ENCODE measurements at regions not wholly inside any gene's neighbourhood (a gene's known extent, or its start where the extent isn't known, plus 50 kb on each side); places are given as distances from the start of the nearest gene placed in this dataset.

GRCh38 chr5:88364991-88365390, 96.3 kb upstream of the TMEM161B start:
- TF ChIP-seq CTCF (conservative IDR thresholded peaks at IDR 0.05; ENCODE audit: low read depth, low read length) (no peak), MXI1 (IDR thresholded peaks at IDR 0.05; ENCODE audit: borderline replicate concordance, low read depth, low read length) (no peak), POLR2A (IDR thresholded peaks at IDR 0.05; ENCODE audit: low read depth, low read length) (no peak), USF2 (IDR thresholded peaks at IDR 0.05; ENCODE audit: low read depth, low read length) (no peak), SMC3 (IDR thresholded peaks at IDR 0.05; ENCODE audit: low read depth, low read length) (no peak), CEBPB (IDR thresholded peaks at IDR 0.05; ENCODE audit: low read depth, low read length) (no peak), NFE2L2 (IDR thresholded peaks at IDR 0.05; ENCODE audit: low read depth, low read length) (no peak), FOS (IDR thresholded peaks at IDR 0.05; ENCODE audit: low read depth, low read length) (no peak), MAZ (IDR thresholded peaks at IDR 0.05; ENCODE audit: borderline replicate concordance, low read depth, low read length) (no peak)

Measured in IMR-90 (cell line).